Fibroblast of lung (primary cell): ENCODE measurements at regions not wholly inside any gene's neighbourhood (a gene's known extent, or its start where the extent isn't known, plus 50 kb on each side); places are given as distances from the start of the nearest gene placed in this dataset.

ENCODE experiments used
- DNase-seq, 2 donors: peaks; one replicate each; pipeline versions ENCODE4 v3.0.0 to v3.0.0-alpha.2; 2010; ENCODE audit warnings: low read depth in 2 of 2
- H2AFZ ChIP-seq: 2 replicates; pipeline ENCODE4 v1.5.1; 2012; ENCODE audit warnings: low read length, control low read depth, inconsistent platforms
- H3K27ac ChIP-seq: 2 replicates; pipeline ENCODE4 v1.5.1; 2011; ENCODE audit warnings: low read length, control low read depth; ENCODE audit not compliant: insufficient read depth
- H3K27me3 ChIP-seq: 2 replicates; pipeline ENCODE4 v1.5.1; 2011; ENCODE audit warnings: mild to moderate bottlenecking, low read length; ENCODE audit not compliant: control insufficient read depth, insufficient read depth
- H3K36me3 ChIP-seq: 2 replicates; pipeline ENCODE4 v1.5.1; 2011; ENCODE audit warnings: low read length; ENCODE audit not compliant: control insufficient read depth, insufficient read depth
- H3K4me1 ChIP-seq: 2 replicates; pipeline ENCODE4 v1.5.1; 2011; ENCODE audit warnings: low read length; ENCODE audit not compliant: control insufficient read depth, insufficient read depth; ENCODE audit errors: extremely low read depth
- H3K4me2 ChIP-seq: 2 replicates; pipeline ENCODE4 v1.5.1; 2011; ENCODE audit warnings: low read length, control low read depth; ENCODE audit not compliant: insufficient read depth; ENCODE audit errors: extremely low read depth
- H3K4me3 ChIP-seq, 4 experiments: fragments of 200-600 bp in 1 of 4; sonication (generic) in 1 of 4; replicated peaks in 1 of 4; 2 replicates each; pipeline ENCODE4 v1.5.1; 2011 to 2016; ENCODE audit warnings: low read length in 4 of 4, low read depth in 3 of 4, mild to moderate bottlenecking in 3 of 4, control low read depth in 2 of 4, inconsistent platforms in 1 of 4, mixed read lengths in 1 of 4; ENCODE audit not compliant: insufficient read depth in 1 of 4; ENCODE audit errors: control extremely low read depth in 1 of 4
- H3K79me2 ChIP-seq: 2 replicates; pipeline ENCODE4 v1.5.1; 2012; ENCODE audit warnings: mild to moderate bottlenecking, low read length, inconsistent platforms; ENCODE audit not compliant: control insufficient read depth, insufficient read depth
- H3K9ac ChIP-seq: 2 replicates; pipeline ENCODE4 v1.5.1; 2011; ENCODE audit warnings: mild to moderate bottlenecking, low read length, control low read depth; ENCODE audit not compliant: insufficient read depth
- H3K9me3 ChIP-seq: 2 replicates; pipeline ENCODE4 v1.5.1; 2012; ENCODE audit warnings: low read depth, low read length; ENCODE audit not compliant: control insufficient read depth, insufficient read depth
- H4K20me1 ChIP-seq: 2 replicates; pipeline ENCODE4 v1.5.1; 2011; ENCODE audit warnings: low read length; ENCODE audit not compliant: control insufficient read depth, insufficient read depth; ENCODE audit errors: extremely low read depth
- CTCF ChIP-seq, 2 donors: IDR thresholded peaks in 1 of 2; conservative IDR thresholded peaks in 1 of 2; 1 replicate in 1 of 2; 2 replicates in 1 of 2; pipeline ENCODE4 v1.5.1; 2011 to 2012; ENCODE audit warnings: low read length in 2 of 2, control low read depth in 1 of 2, inconsistent platforms in 1 of 2, low read depth in 1 of 2, mild to moderate bottlenecking in 1 of 2
- EZH2 ChIP-seq: IDR thresholded peaks from 2 replicates; pipeline ENCODE4 v1.5.1; 2012; ENCODE audit warnings: low read length, control low read depth, mild to moderate bottlenecking; ENCODE audit errors: missing control alignments

GRCh38 chr15:81859737-81860516, 185.9 kb downstream of the MEX3B start:
- H3K4me1 ChIP-seq: no peaks in the 10 kb centered on the region
- no peaks in the 10 kb centered on the region for H4K20me1 ChIP-seq
- H3K9ac ChIP-seq: no peak overlapping the region
- no peak overlapping the region for H3K4me3 ChIP-seq
- H3K27ac ChIP-seq: no peak overlapping the region
- H3K4me2 ChIP-seq: no peak overlapping the region
- no peak for TF ChIP-seq EZH2
- TF ChIP-seq CTCF (conservative IDR thresholded peaks at IDR 0.05 in 1 of 2, IDR thresholded peaks at IDR 0.05 in 1 of 2; ENCODE audit: low read depth in 1 of 2, low read length in 2 of 2): no peak
- H3K27me3 ChIP-seq: no peaks in the 10 kb centered on the region
- H2AFZ ChIP-seq: no peak overlapping the region
- H3K36me3 ChIP-seq: no peaks in the 10 kb centered on the region
- no peaks in the 10 kb centered on the region for H3K79me2 ChIP-seq
- DNase-seq: no peak
- no peaks in the 10 kb centered on the region for H3K9me3 ChIP-seq

GRCh38 chr15:81858586-81858985, 187.2 kb downstream of the MEX3B start:
- Histone ChIP-seq H3K9ac (no peak overlapping the region), H3K27me3 (no peaks in the 10 kb centered on the region), H3K4me3 (no peak overlapping the region), H3K27ac (no peak overlapping the region), H4K20me1 (no peaks in the 10 kb centered on the region), H2AFZ (no peak overlapping the region), H3K9me3 (no peaks in the 10 kb centered on the region), H3K4me2 (no peak overlapping the region), H3K79me2 (no peaks in the 10 kb centered on the region), H3K4me1 (no peaks in the 10 kb centered on the region), H3K36me3 (no peaks in the 10 kb centered on the region)
- no peak for DNase-seq
- TF ChIP-seq EZH2 (no peak), CTCF (conservative IDR thresholded peaks at IDR 0.05 in 1 of 2, IDR thresholded peaks at IDR 0.05 in 1 of 2; ENCODE audit: low read depth in 1 of 2, low read length in 2 of 2) (no peak)

GRCh38 chr15:81858136-81858535, 187.7 kb downstream of the MEX3B start:
- H3K4me2 ChIP-seq: no peak overlapping the region
- H3K36me3 ChIP-seq: no peaks in the 10 kb centered on the region
- H3K9ac ChIP-seq: no peak overlapping the region
- no peak overlapping the region for H3K4me3 ChIP-seq
- TF ChIP-seq EZH2 (no peak), CTCF (conservative IDR thresholded peaks at IDR 0.05 in 1 of 2, IDR thresholded peaks at IDR 0.05 in 1 of 2; ENCODE audit: low read depth in 1 of 2, low read length in 2 of 2) (no peak)
- no peak overlapping the region for H3K27ac ChIP-seq
- no peaks in the 10 kb centered on the region for H3K79me2 ChIP-seq
- no peak for DNase-seq
- no peaks in the 10 kb centered on the region for H3K9me3 ChIP-seq
- no peak overlapping the region for H2AFZ ChIP-seq
- H3K27me3 ChIP-seq: no peaks in the 10 kb centered on the region
- no peaks in the 10 kb centered on the region for H4K20me1 ChIP-seq
- no peaks in the 10 kb centered on the region for H3K4me1 ChIP-seq
